ENCODE measurements at regions not wholly inside any gene's neighbourhood (a gene's known extent, or its start where the extent isn't known, plus 50 kb on each side); places are given as distances from the start of the nearest gene placed in this dataset.

- TF ChIP-seq SUZ12 (IDR thresholded peaks at IDR 0.05; ENCODE audit: unreplicated experiment) (no peak), RAD21 (IDR thresholded peaks at IDR 0.05; ENCODE audit: insufficient read depth, low read depth, low read length) (no peak), TCF7 (IDR thresholded peaks at IDR 0.05; ENCODE audit: borderline replicate concordance) (no peak), E2F4 (IDR thresholded peaks at IDR 0.05; ENCODE audit: low read depth, low read length) (no peak), CTCF (IDR thresholded peaks at IDR 0.05 in 2 of 3, conservative IDR thresholded peaks at IDR 0.05 in 1 of 3; ENCODE audit: control insufficient read depth in 2 of 3, extremely low read depth in 1 of 3, insufficient read depth in 1 of 3, low read depth in 3 of 3, low read length in 3 of 3) (no peak), CEBPB (IDR thresholded peaks at IDR 0.05; ENCODE audit: borderline replicate concordance in 1 of 2, low read depth in 2 of 2, low read length in 2 of 2) (no peak), CHD2 (IDR thresholded peaks at IDR 0.05; ENCODE audit: borderline replicate concordance, low read depth, low read length) (no peak)
Measured at GRCh38 chr2:40773291-40773690, 321.4 kb upstream of the SLC8A1 start.

All from GM12878 (cell line).